H1 (cell line): ENCODE measurements at regions not wholly inside any gene's neighbourhood (a gene's known extent, or its start where the extent isn't known, plus 50 kb on each side); places are given as distances from the start of the nearest gene placed in this dataset.

Experiments used
- CTCF ChIA-PET: fragments of 300-600 bp; sonication (Branson Sonifier 250); formaldehyde crosslinking; loops from one replicate; lab custom pipeline; 2021; ENCODE audit not compliant: partially characterized antibody; lab: Charles Lee
- POLR2A ChIA-PET: fragments of 300-600 bp; sonication (Branson Sonifier 250); formaldehyde crosslinking; loops from one replicate; lab custom pipeline; 2021; ENCODE audit warnings: inconsistent platforms; ENCODE audit not compliant: partially characterized antibody; lab: Charles Lee
- DNase-seq, 2 experiments: peaks; one replicate each; pipeline versions ENCODE4 v3.0.0 to v3.0.0-alpha.2; 2010 to 2022; ENCODE audit warnings: low spot score in 2 of 2, low read depth in 1 of 2, mixed read lengths in 1 of 2
- FAIRE-seq: peaks from 2 replicates; lab custom pipeline; 2011; peaks lifted over from hg19 to GRCh38; lab: Jason Lieb, UNC
- H2AFZ ChIP-seq: 2 replicates; pipeline ENCODE4 v1.8.1; 2012; ENCODE audit warnings: low read length, inconsistent platforms
- H2AK5ac ChIP-seq: 2 replicates; pipeline ENCODE4 v1.6.1; 2013; ENCODE audit warnings: low read depth, low read length
- H2BK120ac ChIP-seq: replicated peaks from 2 replicates; pipeline ENCODE3; 2013; ENCODE audit warnings: low read depth, low read length, inconsistent platforms
- H2BK12ac ChIP-seq: 2 replicates; pipeline ENCODE4 v1.6.1; 2013; ENCODE audit warnings: low read depth, low read length
- H2BK15ac ChIP-seq: 2 replicates; pipeline ENCODE4 v1.6.1; 2013; ENCODE audit warnings: low read length
- H2BK20ac ChIP-seq: 2 replicates; pipeline ENCODE4 v1.6.1; 2013; ENCODE audit warnings: low read length
- H2BK5ac ChIP-seq: 2 replicates; pipeline ENCODE4 v1.6.1; 2013; ENCODE audit warnings: low read depth, low read length
- H3K14ac ChIP-seq: 2 replicates; pipeline ENCODE4 v1.6.1; 2013; ENCODE audit warnings: inconsistent platforms; ENCODE audit not compliant: insufficient read length
- H3K18ac ChIP-seq: 2 replicates; pipeline ENCODE4 v1.6.1; 2013; ENCODE audit warnings: low read length; ENCODE audit errors: extremely low read depth
- H3K23ac ChIP-seq: 2 replicates; pipeline ENCODE4 v1.6.1; 2013; ENCODE audit warnings: inconsistent platforms; ENCODE audit not compliant: insufficient read length
- H3K23me2 ChIP-seq: 2 replicates; pipeline ENCODE4 v1.6.1; 2013; ENCODE audit warnings: low read depth, low read length
- H3K27ac ChIP-seq: 2 replicates; pipeline ENCODE4 v1.6.1; 2011; ENCODE audit warnings: low read depth, low read length, inconsistent platforms
- H3K27me3 ChIP-seq, 4 experiments: replicated peaks in 1 of 4; 1 replicate in 1 of 4; 2 replicates in 3 of 4; pipeline versions ENCODE4 v1.6.1 to v1.8.1; 2011 to 2013; ENCODE audit warnings: low read length in 3 of 4, mild to moderate bottlenecking in 3 of 4, inconsistent platforms in 2 of 4, mixed read lengths in 2 of 4, moderate library complexity in 1 of 4; ENCODE audit not compliant: control insufficient read depth in 3 of 4, insufficient read depth in 3 of 4; ENCODE audit errors: extremely low read depth in 1 of 4
- H3K36me3 ChIP-seq, 4 experiments: 2 replicates each; pipeline versions ENCODE4 v1.6.1 to v1.8.1; 2011 to 2013; ENCODE audit warnings: mild to moderate bottlenecking in 4 of 4, low read length in 3 of 4, moderate library complexity in 2 of 4, control low read depth in 1 of 4, inconsistent platforms in 1 of 4; ENCODE audit not compliant: insufficient read depth in 4 of 4, control insufficient read depth in 2 of 4
- H3K4ac ChIP-seq: replicated peaks from 2 replicates; pipeline ENCODE3; 2013; ENCODE audit warnings: low read length, low read depth, mixed read lengths, inconsistent platforms; ENCODE audit not compliant: insufficient read length
- H3K4me1 ChIP-seq, 4 experiments: replicated peaks in 1 of 4; 1 replicate in 1 of 4; 2 replicates in 3 of 4; pipeline versions ENCODE4 v1.6.1 to v1.8.1; 2011 to 2013; ENCODE audit warnings: low read length in 3 of 4, inconsistent platforms in 2 of 4, mixed read lengths in 1 of 4; ENCODE audit not compliant: insufficient read depth in 4 of 4, control insufficient read depth in 3 of 4
- H3K4me2 ChIP-seq, 2 experiments: 2 replicates each; pipeline versions ENCODE4 v1.6.1 to v1.8.1; 2011 to 2013; ENCODE audit warnings: low read depth in 2 of 2, low read length in 2 of 2, control low read depth in 1 of 2, inconsistent platforms in 1 of 2, mild to moderate bottlenecking in 1 of 2; ENCODE audit not compliant: insufficient read depth in 1 of 2
- H3K4me3 ChIP-seq, 4 experiments: fragments of 200-600, 300-600 bp in 1 of 4; sonication (generic), shearing (Covaris generic), sonication (Bioruptor Twin) in 1 of 4; 2 replicates each; pipeline versions ENCODE4 v1.5.1 to v1.8.1; 2011 to 2016; ENCODE audit warnings: low read length in 4 of 4, low read depth in 3 of 4, control low read depth in 2 of 4, inconsistent platforms in 2 of 4, mild to moderate bottlenecking in 2 of 4, mixed read lengths in 1 of 4, moderate library complexity in 1 of 4; ENCODE audit not compliant: insufficient read depth in 2 of 4; ENCODE audit errors: extremely low read depth in 1 of 4
- H3K56ac ChIP-seq: replicated peaks from 2 replicates; pipeline ENCODE3; 2013; ENCODE audit warnings: low read depth, mild to moderate bottlenecking, mixed read lengths, low read length, inconsistent platforms; ENCODE audit not compliant: insufficient read length
- H3K79me1 ChIP-seq: 2 replicates; pipeline ENCODE4 v1.6.1; 2013; ENCODE audit warnings: low read depth, low read length, control low read depth
- H3K79me2 ChIP-seq, 2 experiments: 2 replicates each; pipeline versions ENCODE4 v1.6.1 to v1.8.1; 2012 to 2013; ENCODE audit warnings: low read length in 2 of 2, mild to moderate bottlenecking in 2 of 2, inconsistent platforms in 1 of 2; ENCODE audit not compliant: insufficient read depth in 2 of 2, control insufficient read depth in 1 of 2
- H3K9ac ChIP-seq, 4 experiments: replicated peaks in 1 of 4; 1 replicate in 1 of 4; 2 replicates in 3 of 4; pipeline versions ENCODE4 v1.6.1 to v1.8.1; 2011 to 2013; ENCODE audit warnings: low read depth in 3 of 4, low read length in 3 of 4, control low read depth in 2 of 4, mild to moderate bottlenecking in 2 of 4, moderate library complexity in 2 of 4, inconsistent platforms in 1 of 4; ENCODE audit errors: extremely low read depth in 1 of 4
- H3K9me3 ChIP-seq, 2 experiments: 2 replicates each; pipeline versions ENCODE4 v1.6.1 to v1.8.1; 2012 to 2013; ENCODE audit warnings: mild to moderate bottlenecking in 2 of 2, moderate library complexity in 2 of 2, control low read depth in 1 of 2, inconsistent platforms in 1 of 2, low read depth in 1 of 2, low read length in 1 of 2, mixed read lengths in 1 of 2; ENCODE audit not compliant: insufficient read depth in 2 of 2
- H4K20me1 ChIP-seq, 2 experiments: replicated peaks in 1 of 2; 2 replicates each; pipeline versions ENCODE3 to v1.8.1; 2011 to 2013; ENCODE audit warnings: inconsistent platforms in 2 of 2, low read length in 2 of 2, mild to moderate bottlenecking in 1 of 2; ENCODE audit not compliant: insufficient read depth in 2 of 2, control insufficient read depth in 1 of 2
- H4K5ac ChIP-seq: 2 replicates; pipeline ENCODE4 v1.6.1; 2013; ENCODE audit warnings: low read length, low read depth, mixed read lengths, inconsistent platforms; ENCODE audit not compliant: insufficient read length
- H4K8ac ChIP-seq: 2 replicates; pipeline ENCODE4 v1.8.0; 2013; ENCODE audit warnings: mild to moderate bottlenecking, moderate library complexity, low read length, inconsistent platforms; ENCODE audit not compliant: insufficient read depth; ENCODE audit errors: extremely low read depth
- H4K91ac ChIP-seq: replicated peaks from 2 replicates; pipeline ENCODE3; 2013; ENCODE audit warnings: low read length, mixed read lengths, inconsistent platforms; ENCODE audit not compliant: insufficient read length
- CBX8 ChIP-seq: fragments of 300-800, 300-1000 bp; sonication (generic); IDR thresholded peaks from 2 replicates; pipeline ENCODE4 v1.7.1; 2016; ENCODE audit warnings: low read depth, low read length, borderline replicate concordance
- CTBP2 ChIP-seq: IDR thresholded peaks from 2 replicates; pipeline ENCODE4 v1.7.0; 2011; ENCODE audit warnings: borderline replicate concordance, mild to moderate bottlenecking, moderate library complexity, mixed read lengths, low read length; ENCODE audit not compliant: insufficient read depth, insufficient read length
- FOSL1 ChIP-seq: IDR thresholded peaks from 2 replicates; pipeline ENCODE4 v1.6.1; 2011; ENCODE audit warnings: mild to moderate bottlenecking, low read depth, low read length, moderate library complexity; ENCODE audit not compliant: insufficient read depth
- POU5F1 ChIP-seq: IDR thresholded peaks from 2 replicates; pipeline ENCODE4 v1.6.1; 2011; ENCODE audit warnings: low read depth, mild to moderate bottlenecking, low read length, moderate library complexity
- SP2 ChIP-seq: IDR thresholded peaks from 2 replicates; pipeline ENCODE4 v1.6.1; 2012; ENCODE audit warnings: mild to moderate bottlenecking, low read length, inconsistent platforms
- WGBS, 2 experiments: shearing (Covaris generic) in 1 of 2; methylation state at CpG; one replicate each; pipeline versions ENCODE4 v1.1.6 to v1.1.7; 2013 to 2015; ENCODE audit warnings: low lambda C conversion rate in 2 of 2, mixed read lengths in 2 of 2, inconsistent platforms in 1 of 2, low coverage in 1 of 2, missing lambda C conversion rate in 1 of 2; ENCODE audit not compliant: insufficient replicate concordance in 2 of 2, insufficient coverage in 1 of 2, insufficient read length in 1 of 2; ENCODE audit errors: extremely low coverage in 1 of 2, missing lambda C conversion rate in 1 of 2; 5-methylcytosine and 5-hydroxymethylcytosine counted together

GRCh38 chr16:86118467-86119307 lies 219.7 kb downstream of the IRF8 start:
- FAIRE-seq = no peak
- Histone ChIP-seq H3K18ac (no peak overlapping the region), H3K4me3 (no peak overlapping the region), H2AK5ac (no peak overlapping the region), H4K5ac (no peak overlapping the region), H3K23me2 (peaks cover 3% of the 10 kb centered on the region; the same call in 1 of the 2 replicates), H3K56ac (no peak overlapping the region), H3K4me2 (no peak overlapping the region), H2BK15ac (no peak overlapping the region), H4K8ac (no peak overlapping the region), H3K23ac (no peak overlapping the region), H4K91ac (no peak overlapping the region), H4K20me1 (no peaks in the 10 kb centered on the region), H3K4me1 (peaks cover 0 to 13% (median 1%) of the 10 kb centered on the region in 4 experiments; a peak in 2 of 7 replicates), H3K9me3 (no peaks in the 10 kb centered on the region), H3K14ac (no peak overlapping the region), H2BK120ac (no peak overlapping the region), H2BK5ac (no peak overlapping the region), H2BK20ac (no peak overlapping the region), H3K79me2 (no peaks in the 10 kb centered on the region), H3K4ac (no peak overlapping the region), H2AFZ (no peak overlapping the region), H3K27me3 (0 out of 7 replicates have a peak, but pooled peaks cover 0 to 2% (median 0%) of the 10 kb centered on the region in 4 experiments), H3K36me3 (no peaks in the 10 kb centered on the region), H3K79me1 (no peaks in the 10 kb centered on the region), H3K27ac (no peak overlapping the region), H3K9ac (no peak overlapping the region), H2BK12ac (no peak overlapping the region)
- CTCF ChIA-PET = interaction anchor here (0.9 to 1.6 kb wide), 3 partner anchors 7 to 134 kb away, joined by 3 to 4 read pairs (median 3); no protein-coding TSS in a partner anchor
- WGBS, 2 experiments = 83% methylated on average over 12 of the region's 12 CpGs; no CpG with 5 or more reads in 1 of the 2 experiments
- DNase-seq = no peak
- POLR2A ChIA-PET = no interaction called here
- TF ChIP-seq CBX8 = no peak
- TF ChIP-seq CTBP2 = no peak
- TF ChIP-seq POU5F1 = no peak
- no peak for TF ChIP-seq FOSL1
- TF ChIP-seq SP2 = no peak
